Motor neuron (in vitro differentiated cells): ENCODE measurements at regions not wholly inside any gene's neighbourhood (a gene's known extent, or its start where the extent isn't known, plus 50 kb on each side); places are given as distances from the start of the nearest gene placed in this dataset.
A peak's percentile ranks its signal among the peaks of the same experiment; 100 is the strongest.

Source experiments
- ATAC-seq, 8 experiments: fragments of 200-7000 bp; cut with Tn5 transposase; replicated peaks in 6 of 8; 2 replicates each; pipeline ENCODE4 v1.8.0; 2021; ENCODE audit warnings: mild to moderate bottlenecking in 8 of 8, moderate library complexity in 8 of 8
- H3K27ac ChIP-seq, 2 donors: fragments of 250-450 bp; sonication (Bioruptor Pico); 2 replicates each; pipeline ENCODE4 v1.9.0; 2021; ENCODE audit warnings: antibody characterized with exemption in 2 of 2, mild to moderate bottlenecking in 2 of 2, moderate library complexity in 1 of 2
- H3K4me1 ChIP-seq, 2 donors: fragments of 250-450 bp; sonication (Bioruptor Pico); replicated peaks in 1 of 2; 2 replicates each; pipeline ENCODE4 v1.6.1; 2021; ENCODE audit warnings: antibody characterized with exemption in 2 of 2, mild to moderate bottlenecking in 2 of 2, moderate library complexity in 1 of 2
- H3K4me3 ChIP-seq, 5 donors: fragments of 250-450 bp; sonication (Bioruptor Pico); 2 replicates each; pipeline ENCODE4 v1.9.0; 2021; ENCODE audit warnings: antibody characterized with exemption in 5 of 5, mild to moderate bottlenecking in 5 of 5, moderate library complexity in 4 of 5
- WGBS, 10 experiments: fragments of 450-650 bp; shearing (Covaris generic); methylation state at CpG; one replicate each; pipeline ENCODE4 v1.0.0; 2022; 5-methylcytosine and 5-hydroxymethylcytosine counted together
- in situ Hi-C, 9 experiments: fragments of 400-800 bp; cut with MboI; loops; one replicate each; pipeline ENCODE4 v1.15.0; 2021; ENCODE audit warnings: low sequenced_read_pairs in 9 of 9, low pct_unique_long_range_greater_than_20kb in 2 of 9; ENCODE audit not compliant: unreplicated experiment in 9 of 9

DNA sequence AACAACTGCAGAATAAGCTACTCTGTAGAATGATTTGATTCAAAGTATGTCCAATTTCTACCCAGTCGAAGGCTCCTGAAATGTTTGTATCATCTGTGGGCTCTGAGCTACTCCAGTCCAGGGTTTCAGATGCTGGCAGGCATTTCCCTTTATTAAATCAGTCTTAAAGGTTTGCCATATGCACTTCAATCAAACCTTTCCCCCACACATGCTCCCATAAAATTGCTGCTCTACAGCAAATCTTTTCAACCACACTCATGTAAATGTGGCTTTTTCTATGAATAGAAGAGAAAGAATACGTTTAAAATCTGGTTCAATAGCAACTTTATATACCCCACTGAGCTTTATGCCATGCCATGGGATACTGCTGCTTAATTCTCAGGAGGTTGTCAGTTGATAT lies 242.4 kb upstream of the MAP3K7 start:
- H3K4me3 ChIP-seq = no peak overlapping the region
- ATAC-seq = no peak
- H3K4me1 ChIP-seq = peaks cover 0 to 7% of the 10 kb centered on the region in 2 donors
- in situ Hi-C loops = no loop called here
- H3K27ac ChIP-seq = no peak overlapping the region
- WGBS, 10 experiments = 0 to 73% (median 18%) methylated on average over 1 to 2 of the region's 2 CpGs; no CpG with 5 or more reads in 4 of the 10 experiments

DNA sequence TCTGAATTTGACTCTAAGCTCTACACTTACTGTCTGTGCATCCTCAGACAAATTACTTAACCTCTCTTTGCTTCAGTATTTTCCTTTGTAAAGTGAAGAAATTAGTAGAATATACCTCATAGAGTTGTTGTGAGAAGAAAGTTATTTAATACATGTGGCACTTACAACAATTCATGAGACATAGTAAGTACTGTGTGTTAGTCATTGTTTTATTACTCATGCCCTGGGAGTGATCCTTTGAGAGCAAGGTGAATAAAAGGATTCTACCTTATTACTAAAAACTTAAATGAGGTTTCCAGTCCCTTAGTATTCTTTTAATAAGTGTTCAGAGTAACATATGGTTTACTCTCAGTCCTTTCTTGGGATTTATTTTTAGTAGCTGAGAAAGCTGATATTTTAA lies 233.6 kb upstream of the MAP3K7 start:
- H3K27ac ChIP-seq = no peak overlapping the region
- H3K4me3 ChIP-seq = no peak overlapping the region
- ATAC-seq = no peak
- in situ Hi-C loops = no loop called here
- H3K4me1 ChIP-seq = no peaks in the 10 kb centered on the region

DNA sequence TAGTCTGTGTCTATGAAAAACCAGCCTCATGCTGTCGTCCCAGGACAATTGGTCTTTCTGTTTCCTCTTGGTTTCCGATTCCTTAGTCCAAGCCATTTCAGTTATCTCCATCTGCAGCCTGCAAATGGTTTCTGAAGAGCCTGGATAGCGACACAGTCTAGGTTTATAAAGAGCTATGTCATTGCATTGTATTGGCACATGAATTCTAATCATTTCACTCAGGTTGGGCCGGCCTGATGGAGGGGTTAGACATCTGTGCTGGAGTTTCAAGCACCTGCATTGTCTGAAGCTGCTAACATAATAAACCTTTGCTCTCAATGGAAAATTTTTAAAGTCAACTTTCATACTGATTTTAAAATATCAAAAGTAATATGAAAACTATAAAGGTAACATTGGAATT lies 232.6 kb upstream of the MAP3K7 start:
- ATAC-seq = no peak
- Histone ChIP-seq H3K4me1 (no peaks in the 10 kb centered on the region), H3K4me3 (no peak overlapping the region), H3K27ac (no peak overlapping the region)
- WGBS, 10 experiments = 6 to 100% (median 78%) methylated on average over 1 to 4 of the region's 4 CpGs; no CpG with 5 or more reads in 1 of the 10 experiments
- in situ Hi-C loops = no loop called here

DNA sequence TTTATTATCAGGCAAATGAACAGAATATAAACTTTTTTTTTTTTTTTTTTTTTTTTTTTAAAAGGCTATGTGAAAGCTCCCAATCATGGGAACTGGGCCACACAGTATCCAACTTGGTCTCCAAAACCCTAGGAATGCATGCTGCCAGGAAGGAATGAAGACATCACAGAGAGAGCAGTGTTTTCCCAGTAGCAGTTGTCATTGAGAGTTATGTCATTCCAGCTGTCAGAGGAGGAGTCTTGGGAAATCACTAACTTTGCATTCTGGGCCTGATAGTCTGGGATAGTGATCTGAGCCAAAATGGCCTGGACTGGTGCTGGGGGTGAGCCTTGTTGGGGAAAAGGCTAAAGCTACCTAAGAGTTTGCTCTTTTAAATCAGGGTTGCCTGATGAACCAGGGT lies 231.3 kb upstream of the MAP3K7 start:
- H3K27ac ChIP-seq = no peak overlapping the region
- no peaks in the 10 kb centered on the region for H3K4me1 ChIP-seq
- no peak overlapping the region for H3K4me3 ChIP-seq
- in situ Hi-C loops = no loop called here
- ATAC-seq = peak in 3 of 8 experiments; percentile 53 to 78 (median 58)

DNA sequence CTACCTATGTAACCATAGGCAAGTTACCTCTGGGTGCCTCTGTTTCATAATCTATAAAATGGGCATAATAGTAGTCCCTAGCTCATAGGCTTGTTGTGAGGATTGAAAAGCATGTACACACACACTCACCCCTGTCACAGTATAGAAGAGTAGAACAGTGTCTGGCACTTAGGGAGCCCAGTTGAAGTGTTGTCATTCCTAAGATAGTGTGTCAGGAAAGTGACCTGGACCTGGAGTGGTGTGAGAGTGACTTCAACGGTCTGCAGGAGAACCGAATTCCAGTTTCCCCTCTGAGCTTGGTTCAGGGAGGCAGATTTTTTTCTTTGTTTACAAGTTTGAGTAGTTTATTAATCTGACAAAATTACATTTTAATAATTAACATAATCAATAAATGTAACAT lies 229.9 kb upstream of the MAP3K7 start:
- no peak overlapping the region for H3K27ac ChIP-seq

DNA sequence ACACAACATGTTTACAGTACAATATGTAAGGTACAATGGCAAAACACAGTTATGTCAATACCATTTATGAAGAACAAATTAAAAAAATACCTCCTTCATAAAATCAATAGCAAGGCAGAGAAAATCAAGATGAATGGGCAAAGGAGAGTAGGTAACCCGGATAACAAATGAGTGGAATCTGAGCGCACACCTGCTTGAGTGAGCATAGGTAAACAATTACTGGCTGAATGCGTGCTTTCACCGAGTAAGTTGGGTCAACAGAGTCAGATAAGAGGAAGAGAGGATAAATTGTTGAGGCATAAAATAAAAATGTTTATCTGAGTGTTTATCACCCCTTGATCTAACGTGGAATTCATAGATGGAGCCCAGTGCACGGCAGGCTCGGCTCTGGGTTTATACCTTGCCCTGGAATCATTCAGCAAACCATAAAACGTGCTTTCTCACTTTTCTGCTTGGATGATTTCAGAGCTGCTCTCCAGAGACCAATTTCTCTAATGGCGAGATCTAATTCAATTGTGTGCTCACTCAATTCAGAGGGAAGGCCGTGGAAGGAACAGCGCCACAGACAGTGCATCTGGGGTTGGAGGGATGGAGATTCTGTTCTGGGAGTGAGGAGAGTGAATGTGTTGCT lies 224.8 kb upstream of the MAP3K7 start:
- Histone ChIP-seq H3K4me1 (peaks cover 0 to 8% of the 10 kb centered on the region in 2 donors), H3K27ac (no peak overlapping the region), H3K4me3 (no peak overlapping the region)
- WGBS, 10 experiments = 15 to 100% (median 61%) methylated on average over 1 to 10 of the region's 11 CpGs
- in situ Hi-C loops = no loop called here
- ATAC-seq = peak in 5 of 8 experiments; percentile 86 to 94 (median 91)

More for the DNA sequence above, 229.9 kb upstream of the MAP3K7 start:
- Histone ChIP-seq H3K4me3 (no peak overlapping the region), H3K4me1 (no peaks in the 10 kb centered on the region)
- 61 to 100% (median 96%) methylated on average over 1 to 2 of the region's 2 CpGs; no CpG with 5 or more reads in 2 of the 10 experiments for WGBS, 10 experiments
- in situ Hi-C loops = no loop called here
- ATAC-seq = no peak

DNA sequence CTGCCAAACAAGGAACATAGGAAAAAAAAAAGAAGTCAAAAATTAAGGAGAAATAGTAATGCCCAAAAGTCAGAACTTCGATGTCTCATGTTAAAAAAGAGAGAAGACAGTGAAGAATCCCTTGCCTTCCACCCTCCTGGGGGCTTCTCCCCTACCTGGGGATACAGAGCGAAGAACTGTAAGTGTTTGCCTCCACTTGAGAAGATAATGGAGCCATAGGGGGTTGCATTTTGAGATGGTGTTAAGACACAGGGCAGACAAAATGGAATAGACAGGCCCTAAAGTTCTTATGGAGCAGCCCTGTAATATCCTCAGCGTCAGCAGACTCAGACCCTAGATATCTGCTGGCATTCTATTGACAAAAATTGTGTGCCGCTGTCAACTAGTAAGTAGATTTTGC lies 222.2 kb upstream of the MAP3K7 start:
- peaks cover 0 to 13% of the 10 kb centered on the region in 2 donors for H3K4me1 ChIP-seq
- no peak overlapping the region for H3K27ac ChIP-seq
- in situ Hi-C loops = no loop called here
- H3K4me3 ChIP-seq = no peak overlapping the region
- ATAC-seq = no peak
- 0 to 97% (median 63%) methylated on average over 1 to 4 of the region's 4 CpGs; no CpG with 5 or more reads in 1 of the 10 experiments for WGBS, 10 experiments

DNA sequence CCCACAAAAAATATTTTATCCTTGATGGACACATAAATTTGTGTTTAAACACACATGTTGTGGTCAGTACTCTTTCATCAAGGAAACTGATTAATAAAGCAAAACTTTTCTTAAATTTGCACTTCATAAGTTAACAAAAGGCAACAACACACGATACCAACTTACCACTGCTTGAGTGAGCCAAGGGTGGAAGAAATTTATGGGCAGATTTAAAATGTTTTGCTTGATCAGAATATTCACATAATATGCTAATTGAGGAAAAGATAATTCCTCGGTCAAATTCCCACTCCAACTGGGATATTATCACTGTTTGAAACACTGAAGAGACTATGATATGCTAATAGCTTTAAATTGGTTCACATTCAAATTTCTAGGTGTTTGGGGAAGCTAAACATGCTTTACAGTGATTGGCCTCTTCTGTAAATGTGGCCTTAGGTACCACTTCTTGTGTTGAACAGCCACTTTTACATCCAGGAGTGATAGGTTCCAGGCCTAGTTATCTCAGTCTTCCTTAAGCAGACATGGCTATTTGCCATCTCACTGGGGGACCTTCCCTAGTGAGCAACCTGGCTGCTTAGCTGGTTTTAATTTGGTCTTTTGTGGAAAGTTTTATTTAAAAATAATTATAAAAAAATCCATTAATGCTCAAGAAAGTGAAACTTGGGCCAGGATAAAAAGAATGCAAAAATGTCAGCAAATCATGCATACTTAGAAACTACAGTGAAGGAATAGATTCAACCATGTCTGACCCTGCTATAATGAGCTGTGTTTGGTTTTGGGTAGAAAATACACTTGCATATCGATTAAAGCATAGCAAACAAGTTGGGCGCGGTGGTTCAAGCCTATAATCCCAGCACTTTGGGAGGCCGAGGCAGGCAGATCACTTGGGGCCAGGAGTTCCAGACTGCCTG lies 221.2 kb upstream of the MAP3K7 start:
- in situ Hi-C loops = no loop called here

DNA sequence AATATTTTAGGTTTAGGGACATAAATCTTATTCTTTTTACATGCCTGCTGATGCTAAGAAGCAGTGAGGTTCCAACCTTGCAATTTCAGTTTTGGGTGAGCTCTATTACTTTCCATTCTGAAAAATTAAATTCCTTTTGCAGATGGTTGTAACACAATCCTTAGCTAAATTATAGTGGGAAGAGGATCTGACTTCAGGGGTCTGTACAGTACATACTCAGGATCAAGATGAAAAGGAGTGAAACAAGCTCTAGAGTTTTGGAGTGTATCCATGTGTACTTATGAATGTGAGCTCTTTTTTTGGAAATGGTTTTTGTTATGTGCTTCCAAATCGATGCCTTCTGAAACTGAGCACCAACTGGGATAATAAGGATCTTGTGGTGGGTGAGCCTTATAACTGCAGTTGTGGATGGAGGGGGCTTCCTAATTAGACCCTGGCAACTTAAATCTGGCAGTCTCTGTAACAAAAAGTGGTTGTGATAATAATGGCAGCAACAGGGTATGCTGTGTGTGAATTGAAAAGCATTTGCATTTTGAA lies 218.8 kb upstream of the MAP3K7 start:
- ATAC-seq = no peak
- in situ Hi-C loops = no loop called here
- Histone ChIP-seq H3K4me3 (no peak overlapping the region), H3K27ac (no peak overlapping the region), H3K4me1 (peaks cover 0 to 5% of the 10 kb centered on the region in 2 donors)
- WGBS, 10 experiments = 0 to 91% (median 67%) methylated on average over 1 of the region's 1 CpG; no CpG with 5 or more reads in 3 of the 10 experiments

More for the DNA sequence above, 221.2 kb upstream of the MAP3K7 start:
- 15 to 95% (median 67%) methylated on average over 1 to 6 of the region's 6 CpGs; no CpG with 5 or more reads in 1 of the 10 experiments for WGBS, 10 experiments
- peak in 3 of 8 experiments; percentile 76 to 85 (median 83) for ATAC-seq
- Histone ChIP-seq H3K4me1 (peaks cover 0 to 13% of the 10 kb centered on the region in 2 donors), H3K4me3 (no peak overlapping the region), H3K27ac (no peak overlapping the region)

DNA sequence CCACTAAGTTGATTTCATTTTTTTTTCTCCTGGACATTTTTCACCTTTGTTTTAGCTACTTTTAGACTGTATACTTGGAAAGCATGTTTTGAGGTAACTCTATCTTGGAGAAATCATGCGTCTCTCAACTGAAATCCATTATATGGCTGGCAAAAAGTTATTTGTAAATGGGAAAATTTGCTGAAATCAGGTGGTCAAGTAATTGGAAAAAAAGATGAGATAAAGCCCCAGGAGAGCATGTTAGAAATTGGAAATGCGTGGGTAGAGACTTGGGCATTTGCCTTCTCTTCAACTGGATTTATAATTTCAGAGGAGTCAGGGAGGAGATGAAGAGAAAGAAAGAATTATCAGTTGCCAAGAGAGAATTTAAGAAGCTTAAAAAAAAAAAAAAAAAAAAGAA lies 217.1 kb upstream of the MAP3K7 start:
- 0 to 100% (median 72%) methylated on average over 1 to 2 of the region's 2 CpGs for WGBS, 10 experiments
- in situ Hi-C loops = no loop called here
- ATAC-seq = no peak

DNA sequence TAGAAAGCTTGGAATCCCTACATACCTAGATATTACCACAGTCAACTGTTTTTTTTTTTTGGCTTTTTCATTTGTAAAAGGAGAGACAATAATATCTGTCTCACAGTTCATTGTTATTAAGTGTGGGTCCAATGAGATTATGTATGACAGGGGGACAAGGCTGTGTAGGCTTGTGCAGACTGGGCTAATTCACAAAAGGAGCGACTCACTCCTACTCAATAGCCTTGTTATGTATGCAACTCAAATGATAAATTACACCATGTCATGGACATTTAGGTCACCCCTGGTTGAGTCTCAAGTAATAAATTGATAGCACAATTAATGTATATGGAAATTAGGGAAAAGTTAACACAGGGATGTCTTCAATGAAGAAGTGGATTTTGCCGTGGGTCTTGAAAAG lies 208.2 kb upstream of the MAP3K7 start:
- H3K27ac ChIP-seq = no peak overlapping the region
- 0 to 90% (median 71%) methylated on average over 1 to 2 of the region's 2 CpGs for WGBS, 10 experiments
- H3K4me1 ChIP-seq = peaks cover 5 to 13% of the 10 kb centered on the region in 2 donors
- H3K4me3 ChIP-seq = no peak overlapping the region
- peak in 5 of 8 experiments; percentile 28 to 71 (median 52) for ATAC-seq
- in situ Hi-C loops = no loop called here

More for the DNA sequence above, 217.1 kb upstream of the MAP3K7 start:
- Histone ChIP-seq H3K4me1 (peaks cover 0 to 5% of the 10 kb centered on the region in 2 donors), H3K4me3 (no peak overlapping the region), H3K27ac (no peak overlapping the region)

DNA sequence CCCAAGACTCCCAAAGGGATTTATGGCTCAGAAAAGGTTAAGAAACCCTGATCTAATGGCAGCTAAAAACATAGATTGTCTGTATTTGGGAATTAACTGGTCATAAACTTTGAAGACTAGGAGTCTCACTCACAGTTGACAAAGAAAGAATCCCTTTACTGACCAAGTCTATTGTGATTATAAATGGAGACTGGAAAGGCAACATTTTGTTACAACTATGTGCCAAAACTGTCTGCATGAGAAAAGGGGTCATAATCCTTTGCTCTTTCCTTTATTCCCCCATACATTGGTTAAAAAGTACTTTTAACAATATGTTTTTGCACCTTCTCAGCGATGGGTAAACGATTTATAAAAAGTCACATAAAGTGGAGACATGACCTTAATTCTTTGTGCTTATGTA lies 206.9 kb upstream of the MAP3K7 start:
- in situ Hi-C loops = no loop called here
- no peak for ATAC-seq
- H3K27ac ChIP-seq = no peak overlapping the region
- WGBS, 10 experiments = 20 to 100% (median 70%) methylated on average over 1 to 2 of the region's 2 CpGs; no CpG with 5 or more reads in 2 of the 10 experiments
- peaks cover 8 to 24% of the 10 kb centered on the region in 2 donors for H3K4me1 ChIP-seq
- no peak overlapping the region for H3K4me3 ChIP-seq

DNA sequence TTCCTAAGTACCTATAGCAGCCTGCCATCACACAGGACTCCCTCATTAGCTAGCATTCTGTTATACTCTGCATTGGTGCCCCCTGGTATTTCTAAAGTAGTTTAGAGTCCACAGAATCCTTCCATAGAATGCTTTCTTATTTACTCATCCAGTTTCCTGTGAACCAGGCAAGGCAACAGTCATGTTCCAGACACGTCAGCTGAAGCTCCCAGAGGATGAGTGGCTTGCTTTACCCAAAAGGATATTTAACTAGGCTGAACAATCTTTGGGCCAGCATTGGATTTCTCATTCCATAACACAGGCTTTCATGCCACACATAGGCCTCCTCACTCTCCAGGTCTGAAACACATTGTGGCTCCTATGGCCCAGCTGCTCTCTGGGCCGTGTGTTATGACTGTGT lies 203.8 kb upstream of the MAP3K7 start:
- Histone ChIP-seq H3K4me1 (peaks cover 8 to 36% of the 10 kb centered on the region in 2 donors), H3K27ac (no peak overlapping the region), H3K4me3 (no peak overlapping the region)
- ATAC-seq = no peak
- in situ Hi-C loops = no loop called here
- 20 to 100% (median 76%) methylated on average over 1 to 2 of the region's 2 CpGs; no CpG with 5 or more reads in 3 of the 10 experiments for WGBS, 10 experiments
